OCI-LY7 (cell line): ENCODE measurements at regions not wholly inside any gene's neighbourhood (a gene's known extent, or its start where the extent isn't known, plus 50 kb on each side); places are given as distances from the start of the nearest gene placed in this dataset.

Experiments used
- BruUV-seq: library from RNA; stranded (reverse); fragments of 400-500 nt; replicated peaks from 2 replicates; lab custom pipeline; 2021; lab: Mats Ljungman, UMichigan
- CTCF ChIA-PET: fragments of 300-600 bp; sonication (Branson Sonifier 250); formaldehyde crosslinking; loops from one replicate; lab custom pipeline; 2022; ENCODE audit warnings: antibody characterized with exemption; ENCODE audit not compliant: unreplicated experiment; lab: Charles Lee
- POLR2A ChIA-PET: fragments of 300-600 bp; sonication (Branson Sonifier 250); formaldehyde crosslinking; loops from one replicate; lab custom pipeline; 2022; ENCODE audit warnings: antibody characterized with exemption; lab: Charles Lee
- DNase-seq: peaks from one replicate; pipeline ENCODE4 v3.0.0-alpha.2; 2015; ENCODE audit warnings: low spot score
- H2AFZ ChIP-seq: fragments of 200-600 bp; sonication (generic), shearing (Covaris generic); 2 replicates; pipeline ENCODE4 v1.6.1; 2014; ENCODE audit warnings: mild to moderate bottlenecking, antibody characterized with exemption, low read length, moderate library complexity
- H3K27ac ChIP-seq: fragments of 200-600 bp; sonication (generic); 2 replicates; pipeline ENCODE4 v1.5.1; 2014; ENCODE audit warnings: mixed run types, low read depth, mild to moderate bottlenecking, moderate library complexity, low read length, inconsistent platforms; ENCODE audit not compliant: poor library complexity, severe bottlenecking
- H3K36me3 ChIP-seq: fragments of 200-600 bp; sonication (generic); 2 replicates; pipeline ENCODE4 v1.6.1; 2014; ENCODE audit warnings: mild to moderate bottlenecking, antibody characterized with exemption, low read length, moderate library complexity, mixed read lengths; ENCODE audit not compliant: insufficient read depth
- H3K4me1 ChIP-seq: fragments of 200-600 bp; sonication (generic); 2 replicates; pipeline ENCODE4 v1.5.1; 2014; ENCODE audit warnings: mild to moderate bottlenecking, low read length; ENCODE audit not compliant: insufficient read depth, poor library complexity, severe bottlenecking
- H3K4me2 ChIP-seq: fragments of 200-600 bp; sonication (generic); 2 replicates; pipeline ENCODE4 v1.6.1; 2014; ENCODE audit warnings: mild to moderate bottlenecking, low read length
- H3K4me3 ChIP-seq: fragments of 200-600 bp; sonication (generic); 2 replicates; pipeline ENCODE4 v1.5.1; 2014; ENCODE audit warnings: mild to moderate bottlenecking, low read depth, low read length; ENCODE audit not compliant: poor library complexity, severe bottlenecking
- H3K79me2 ChIP-seq: fragments of 200-600 bp; sonication (generic); 2 replicates; pipeline ENCODE4 v1.6.1; 2016; ENCODE audit warnings: low read depth, mild to moderate bottlenecking, low read length, moderate library complexity, mixed read lengths; ENCODE audit not compliant: insufficient read depth
- H3K9me2 ChIP-seq: fragments of 200-600 bp; sonication (generic); 2 replicates; pipeline ENCODE4 v1.6.1; 2016; ENCODE audit warnings: mild to moderate bottlenecking, low read length, mixed read lengths; ENCODE audit not compliant: insufficient read depth
- H3K9me3 ChIP-seq: fragments of 200-600 bp; sonication (generic); 2 replicates; pipeline ENCODE4 v1.6.1; 2014; ENCODE audit warnings: mild to moderate bottlenecking, mixed run types, low read length, mixed read lengths
- H4K20me1 ChIP-seq: fragments of 200-600 bp; sonication (generic); 2 replicates; pipeline ENCODE4 v1.6.1; 2014; ENCODE audit warnings: mild to moderate bottlenecking, antibody characterized with exemption, low read length, moderate library complexity, mixed read lengths; ENCODE audit not compliant: insufficient read depth
- CTCF ChIP-seq: fragments of 200-600 bp; sonication (generic); conservative IDR thresholded peaks from 2 replicates; pipeline ENCODE4 v1.5.1; 2014; ENCODE audit warnings: mild to moderate bottlenecking, antibody characterized with exemption, low read length, moderate library complexity, mixed read lengths
- EZH2phosphoT487 ChIP-seq: fragments of 200-600 bp; sonication (generic); IDR thresholded peaks from 2 replicates; pipeline ENCODE4 v1.6.1; 2018; ENCODE audit warnings: low read depth, borderline replicate concordance, mild to moderate bottlenecking, mixed run types, antibody characterized with exemption, low read length, moderate library complexity, mixed read lengths
- intact Hi-C: fragments of 100-400 bp; cut with micrococcal nuclease; formaldehyde crosslinking; loops from one replicate; pipeline ENCODE4 v1.10.0; 2022; ENCODE audit not compliant: unreplicated experiment

- Histone ChIP-seq H3K4me2 (no peak overlapping the region), H3K4me1 (no peaks in the 10 kb centered on the region), H4K20me1 (no peaks in the 10 kb centered on the region), H3K9me3 (no peaks in the 10 kb centered on the region), H3K79me2 (no peaks in the 10 kb centered on the region), H3K27ac (no peak overlapping the region), H2AFZ (no peak overlapping the region), H3K4me3 (no peak overlapping the region), H3K9me2 (no peaks in the 10 kb centered on the region), H3K36me3 (no peaks in the 10 kb centered on the region)
- no peak for TF ChIP-seq CTCF
- TF ChIP-seq EZH2phosphoT487 = no peak
- intact Hi-C loops = no loop called here
- POLR2A ChIA-PET = no interaction called here
- no peak for DNase-seq
- CTCF ChIA-PET = no interaction called here
- no TSS peak for BruUV-seq
Observed at GRCh38 chr1:29653034-29653810, 416.9 kb downstream of the PTPRU start.

- Histone ChIP-seq H3K9me3 (no peaks in the 10 kb centered on the region), H3K4me2 (no peak overlapping the region), H4K20me1 (no peaks in the 10 kb centered on the region), H3K79me2 (no peaks in the 10 kb centered on the region), H3K4me1 (no peaks in the 10 kb centered on the region), H3K9me2 (no peaks in the 10 kb centered on the region), H2AFZ (no peak overlapping the region), H3K27ac (no peak overlapping the region), H3K4me3 (no peak overlapping the region), H3K36me3 (no peaks in the 10 kb centered on the region)
- no peak for TF ChIP-seq EZH2phosphoT487
- BruUV-seq = no TSS peak
- no peak for DNase-seq
- intact Hi-C loops = no loop called here
- ChIA-PET POLR2A (no interaction called here), CTCF (no interaction called here)
Observed at GRCh38 chr1:29651684-29652665, 415.7 kb downstream of the PTPRU start.

- no peaks in the 10 kb centered on the region for H3K4me1 ChIP-seq
- H3K9me3 ChIP-seq = no peaks in the 10 kb centered on the region
- TF ChIP-seq EZH2phosphoT487 (no peak), CTCF (no peak)
- BruUV-seq = no TSS peak
- H3K79me2 ChIP-seq = no peaks in the 10 kb centered on the region
- H4K20me1 ChIP-seq = no peaks in the 10 kb centered on the region
- H3K4me3 ChIP-seq = no peak overlapping the region
- no peak for DNase-seq
- H3K27ac ChIP-seq = no peak overlapping the region
- H2AFZ ChIP-seq = no peak overlapping the region
- no peaks in the 10 kb centered on the region for H3K36me3 ChIP-seq
- CTCF ChIA-PET = no interaction called here
- H3K4me2 ChIP-seq = no peak overlapping the region
- intact Hi-C loops = no loop called here
- H3K9me2 ChIP-seq = no peaks in the 10 kb centered on the region
- POLR2A ChIA-PET = no interaction called here
Observed at GRCh38 chr1:29651246-29651645, 414.9 kb downstream of the PTPRU start.
